ENCODE measurements at regions not wholly inside any gene's neighbourhood (a gene's known extent, or its start where the extent isn't known, plus 50 kb on each side); places are given as distances from the start of the nearest gene placed in this dataset.

GRCh38 chr3:25288413-25288812 lies 139.7 kb upstream of the RARB start:
- intact Hi-C loops (cut with micrococcal nuclease), result no loop called here
- H3K4me3 ChIP-seq (replicated peaks in 1 of 3; ENCODE audit: low read depth in 2 of 3, low read length in 3 of 3), result no peak overlapping the region

DNA sequence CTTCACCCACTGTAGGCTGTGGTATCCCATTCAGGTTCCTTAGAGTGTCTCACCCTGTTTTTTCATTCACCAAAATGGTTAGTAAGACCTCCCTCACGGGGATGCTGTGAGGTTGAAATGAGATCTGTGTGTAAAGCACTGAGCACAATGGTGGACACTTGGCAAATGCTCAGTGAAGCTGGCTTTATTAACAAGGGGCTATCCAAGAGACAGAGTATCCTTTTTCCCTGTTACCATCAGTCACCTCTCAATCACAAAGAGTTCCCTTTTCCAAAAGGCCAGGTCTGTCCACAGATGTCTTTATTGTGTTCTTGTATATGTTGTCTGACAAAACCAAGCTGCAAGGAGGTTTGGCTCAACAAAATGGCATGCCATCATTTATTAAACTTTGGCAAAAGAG lies 138.9 kb upstream of the RARB start:
- H3K9ac ChIP-seq (ENCODE audit: insufficient read depth, low read length, poor library complexity, severe bottlenecking), result no peak overlapping the region
- WGBS (ENCODE audit: insufficient coverage), result no CpG with 5 or more reads among the region's 1 CpG
- Mint-ChIP-seq H3K9me3 (peaks cover 0 to 17% (median 7%) of the 10 kb centered on the region in 7 donors), H3K27me3 (ENCODE audit: low read depth in 3 of 3) (no peaks in the 10 kb centered on the region), H3K4me3 (no peak overlapping the region), H3K27ac (no peak overlapping the region), H3K4me1 (no peaks in the 10 kb centered on the region), H3K36me3 (no peaks in the 10 kb centered on the region)
- no peaks in the 10 kb centered on the region for H3K36me3 ChIP-seq (replicated peaks in 1 of 2; ENCODE audit: control insufficient read depth in 1 of 2, insufficient read depth in 2 of 2, low read length in 2 of 2)
- H3K4me3 ChIP-seq (replicated peaks in 1 of 3; ENCODE audit: low read depth in 2 of 3, low read length in 3 of 3), result no peak overlapping the region
- H2AFZ ChIP-seq (ENCODE audit: insufficient read depth, low read depth, low read length, poor library complexity, severe bottlenecking), result no peak overlapping the region
- H3K79me2 ChIP-seq (ENCODE audit: insufficient read depth, low read length), result no peaks in the 10 kb centered on the region
- H3K4me2 ChIP-seq (replicated peaks; ENCODE audit: extremely low read depth, low read length, poor library complexity, severe bottlenecking), result no peak overlapping the region
- intact Hi-C loops (cut with micrococcal nuclease), result no loop called here
- no peaks in the 10 kb centered on the region for H3K27me3 ChIP-seq (ENCODE audit: control insufficient read depth in 2 of 2, insufficient read depth in 2 of 2, low read length in 2 of 2)
- no peak for DNase-seq
- no peaks in the 10 kb centered on the region for H4K20me1 ChIP-seq (ENCODE audit: insufficient read depth, low read length)
- TF ChIP-seq, protein P1, sequence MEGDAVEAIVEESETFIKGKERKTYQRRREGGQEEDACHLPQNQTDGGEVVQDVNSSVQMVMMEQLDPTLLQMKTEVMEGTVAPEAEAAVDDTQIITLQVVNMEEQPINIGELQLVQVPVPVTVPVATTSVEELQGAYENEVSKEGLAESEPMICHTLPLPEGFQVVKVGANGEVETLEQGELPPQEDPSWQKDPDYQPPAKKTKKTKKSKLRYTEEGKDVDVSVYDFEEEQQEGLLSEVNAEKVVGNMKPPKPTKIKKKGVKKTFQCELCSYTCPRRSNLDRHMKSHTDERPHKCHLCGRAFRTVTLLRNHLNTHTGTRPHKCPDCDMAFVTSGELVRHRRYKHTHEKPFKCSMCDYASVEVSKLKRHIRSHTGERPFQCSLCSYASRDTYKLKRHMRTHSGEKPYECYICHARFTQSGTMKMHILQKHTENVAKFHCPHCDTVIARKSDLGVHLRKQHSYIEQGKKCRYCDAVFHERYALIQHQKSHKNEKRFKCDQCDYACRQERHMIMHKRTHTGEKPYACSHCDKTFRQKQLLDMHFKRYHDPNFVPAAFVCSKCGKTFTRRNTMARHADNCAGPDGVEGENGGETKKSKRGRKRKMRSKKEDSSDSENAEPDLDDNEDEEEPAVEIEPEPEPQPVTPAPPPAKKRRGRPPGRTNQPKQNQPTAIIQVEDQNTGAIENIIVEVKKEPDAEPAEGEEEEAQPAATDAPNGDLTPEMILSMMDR (IDR thresholded peaks at IDR 0.05), result no peak
- no peak overlapping the region for H3K27ac ChIP-seq (ENCODE audit: low read depth in 1 of 2, low read length in 2 of 2)
- H3K4me1 ChIP-seq (ENCODE audit: control insufficient read depth in 1 of 2, insufficient read depth in 2 of 2, low read length in 2 of 2), result no peaks in the 10 kb centered on the region
- peaks cover 2 to 5% of the 10 kb centered on the region in 2 donors for H3K9me3 ChIP-seq (replicated peaks in 1 of 2; ENCODE audit: control insufficient read depth in 1 of 2, insufficient read depth in 1 of 2, low read length in 2 of 2)

More at GRCh38 chr3:25288413-25288812, 139.7 kb upstream of the RARB start:
- DNase-seq, result no peak
- Histone ChIP-seq H3K9me3 (replicated peaks in 1 of 2; ENCODE audit: control insufficient read depth in 1 of 2, insufficient read depth in 1 of 2, low read length in 2 of 2) (peaks cover 2 to 5% of the 10 kb centered on the region in 2 donors), H3K4me2 (replicated peaks; ENCODE audit: extremely low read depth, low read length, poor library complexity, severe bottlenecking) (no peak overlapping the region), H3K27ac (ENCODE audit: low read depth in 1 of 2, low read length in 2 of 2) (no peak overlapping the region), H3K9ac (ENCODE audit: insufficient read depth, low read length, poor library complexity, severe bottlenecking) (no peak overlapping the region), H3K79me2 (ENCODE audit: insufficient read depth, low read length) (no peaks in the 10 kb centered on the region), H3K4me1 (ENCODE audit: control insufficient read depth in 1 of 2, insufficient read depth in 2 of 2, low read length in 2 of 2) (no peaks in the 10 kb centered on the region), H4K20me1 (ENCODE audit: insufficient read depth, low read length) (no peaks in the 10 kb centered on the region), H3K36me3 (replicated peaks in 1 of 2; ENCODE audit: control insufficient read depth in 1 of 2, insufficient read depth in 2 of 2, low read length in 2 of 2) (no peaks in the 10 kb centered on the region), H2AFZ (ENCODE audit: insufficient read depth, low read depth, low read length, poor library complexity, severe bottlenecking) (no peak overlapping the region), H3K27me3 (ENCODE audit: control insufficient read depth in 2 of 2, insufficient read depth in 2 of 2, low read length in 2 of 2) (no peaks in the 10 kb centered on the region)
- WGBS (ENCODE audit: insufficient coverage), result no CpG with 5 or more reads among the region's 1 CpG
- Mint-ChIP-seq H3K27ac (no peak overlapping the region), H3K9me3 (peaks cover 2 to 12% (median 7%) of the 10 kb centered on the region in 7 donors), H3K36me3 (no peaks in the 10 kb centered on the region), H3K4me3 (no peak overlapping the region), H3K4me1 (no peaks in the 10 kb centered on the region), H3K27me3 (ENCODE audit: low read depth in 3 of 3) (no peaks in the 10 kb centered on the region)
- TF ChIP-seq, protein P1 (IDR thresholded peaks at IDR 0.05), result no peak

All from CD14-positive monocyte (primary cell).